Cardiac muscle cell (in vitro differentiated cells and primary cell): ENCODE measurements at regions not wholly inside any gene's neighbourhood (a gene's known extent, or its start where the extent isn't known, plus 50 kb on each side); places are given as distances from the start of the nearest gene placed in this dataset.

Experiments used
- DNase-seq, 2 donors: peaks; one replicate each; pipeline versions ENCODE4 v3.0.0 to v3.0.0-alpha.2; 2010 to 2017; ENCODE audit warnings: low read depth in 1 of 2, low spot score in 1 of 2
- H3K27ac ChIP-seq: fragments of 200-600 bp; sonication (generic); 2 replicates; pipeline ENCODE4 v1.5.1; 2016
- H3K27me3 ChIP-seq: fragments of 200-600 bp; sonication (generic); 2 replicates; pipeline ENCODE4 v1.6.0; 2016; ENCODE audit warnings: control low read depth
- H3K36me3 ChIP-seq: fragments of 200-600 bp; sonication (generic); 2 replicates; pipeline ENCODE4 v1.5.1; 2016; ENCODE audit warnings: control low read depth
- H3K4me1 ChIP-seq: fragments of 200-600 bp; sonication (generic); 2 replicates; pipeline ENCODE4 v1.8.1; 2017; ENCODE audit warnings: low read depth, mild to moderate bottlenecking, mixed run types
- H3K4me3 ChIP-seq: fragments of 200-600 bp; sonication (generic); 2 replicates; pipeline ENCODE4 v1.5.1; 2016; ENCODE audit warnings: mild to moderate bottlenecking
- H3K9me3 ChIP-seq: fragments of 200-600 bp; sonication (generic); 2 replicates; pipeline ENCODE4 v1.5.1; 2017; ENCODE audit warnings: low read depth, mild to moderate bottlenecking, control low read depth
- CTCF ChIP-seq: IDR thresholded peaks from 2 replicates; pipeline ENCODE4 v1.5.1; 2012; ENCODE audit warnings: low read depth, mild to moderate bottlenecking, low read length

GRCh38 chr2:40752796-40753195 is 300.9 kb upstream of the SLC8A1 start:
- H3K4me3 ChIP-seq = no peak overlapping the region

GRCh38 chr2:40754912-40755311 is 303.0 kb upstream of the SLC8A1 start:
- no peaks in the 10 kb centered on the region for H3K27me3 ChIP-seq
- TF ChIP-seq CTCF = no peak
- no peaks in the 10 kb centered on the region for H3K36me3 ChIP-seq
- H3K9me3 ChIP-seq = no peaks in the 10 kb centered on the region
- no peaks in the 10 kb centered on the region for H3K4me1 ChIP-seq
- DNase-seq = no peak
- H3K4me3 ChIP-seq = no peak overlapping the region
- H3K27ac ChIP-seq = no peak overlapping the region

More at GRCh38 chr2:40752796-40753195, 300.9 kb upstream of the SLC8A1 start:
- no peaks in the 10 kb centered on the region for H3K36me3 ChIP-seq
- H3K27me3 ChIP-seq = no peaks in the 10 kb centered on the region
- H3K4me1 ChIP-seq = no peaks in the 10 kb centered on the region
- no peak overlapping the region for H3K27ac ChIP-seq
- no peak for DNase-seq
- no peak for TF ChIP-seq CTCF
- no peaks in the 10 kb centered on the region for H3K9me3 ChIP-seq

GRCh38 chr2:40758401-40759155 is 306.7 kb upstream of the SLC8A1 start:
- H3K4me1 ChIP-seq = no peaks in the 10 kb centered on the region
- no peaks in the 10 kb centered on the region for H3K36me3 ChIP-seq
- peak in 1 of 2 donors; percentile 8 for DNase-seq
- H3K27me3 ChIP-seq = no peaks in the 10 kb centered on the region
- H3K4me3 ChIP-seq = no peak overlapping the region
- no peaks in the 10 kb centered on the region for H3K9me3 ChIP-seq
- H3K27ac ChIP-seq = no peak overlapping the region
- no peak for TF ChIP-seq CTCF

GRCh38 chr2:40760071-40760666 is 308.3 kb upstream of the SLC8A1 start:
- H3K27me3 ChIP-seq = no peaks in the 10 kb centered on the region
- H3K36me3 ChIP-seq = no peaks in the 10 kb centered on the region
- H3K4me3 ChIP-seq = no peak overlapping the region
- no peaks in the 10 kb centered on the region for H3K4me1 ChIP-seq
- peak; percentile 68 for TF ChIP-seq CTCF
- H3K27ac ChIP-seq = no peak overlapping the region
- peak; percentile 57 to 64 for DNase-seq
- no peaks in the 10 kb centered on the region for H3K9me3 ChIP-seq

GRCh38 chr2:40773291-40773690 is 321.4 kb upstream of the SLC8A1 start:
- Histone ChIP-seq H3K4me1 (peaks cover 4% of the 10 kb centered on the region), H3K27me3 (no peaks in the 10 kb centered on the region), H3K9me3 (no peaks in the 10 kb centered on the region), H3K27ac (no peak overlapping the region), H3K36me3 (no peaks in the 10 kb centered on the region), H3K4me3 (no peak overlapping the region)
- no peak for TF ChIP-seq CTCF
- no peak for DNase-seq
